ENCODE measurements at regions not wholly inside any gene's neighbourhood (a gene's known extent, or its start where the extent isn't known, plus 50 kb on each side); places are given as distances from the start of the nearest gene placed in this dataset.

- no peaks in the 10 kb centered on the region for H3K36me3 ChIP-seq (ENCODE audit: insufficient read depth, low read length)
- no peaks in the 10 kb centered on the region for H3K27me3 ChIP-seq (ENCODE audit: insufficient read depth, low read length)
- no peaks in the 10 kb centered on the region for H3K9me3 ChIP-seq (ENCODE audit: insufficient read depth, low read depth, low read length)
- WGBS: 95% methylated on average over 3 of the region's 3 CpGs
- no peak overlapping the region for H3K27ac ChIP-seq (ENCODE audit: low read depth, low read length)
- no peak overlapping the region for H3K4me3 ChIP-seq (ENCODE audit: low read length)
- no peak overlapping the region for H3K9ac ChIP-seq (ENCODE audit: low read depth, low read length)
- H3K4me1 ChIP-seq (ENCODE audit: insufficient read depth, low read length): no peaks in the 10 kb centered on the region
Measured at GRCh38 chr1:190738317-190738716, 260.7 kb upstream of the BRINP3 start.

GRCh38 chr1:190739926-190740325 lies 262.3 kb upstream of the BRINP3 start:
- Histone ChIP-seq H3K27ac (ENCODE audit: low read depth, low read length) (no peak overlapping the region), H3K36me3 (ENCODE audit: insufficient read depth, low read length) (no peaks in the 10 kb centered on the region), H3K4me3 (ENCODE audit: low read length) (no peak overlapping the region), H3K27me3 (ENCODE audit: insufficient read depth, low read length) (no peaks in the 10 kb centered on the region), H3K4me1 (ENCODE audit: insufficient read depth, low read length) (no peaks in the 10 kb centered on the region), H3K9ac (ENCODE audit: low read depth, low read length) (no peak overlapping the region), H3K9me3 (ENCODE audit: insufficient read depth, low read depth, low read length) (no peaks in the 10 kb centered on the region)
- 84% methylated on average over 1 of the region's 2 CpGs for WGBS

GRCh38 chr1:190747704-190748103 lies 270.0 kb upstream of the BRINP3 start:
- Histone ChIP-seq H3K27ac (ENCODE audit: low read depth, low read length) (no peak overlapping the region), H3K9ac (ENCODE audit: low read depth, low read length) (no peak overlapping the region), H3K27me3 (ENCODE audit: insufficient read depth, low read length) (no peaks in the 10 kb centered on the region), H3K4me1 (ENCODE audit: insufficient read depth, low read length) (no peaks in the 10 kb centered on the region), H3K4me3 (ENCODE audit: low read length) (no peak overlapping the region), H3K36me3 (ENCODE audit: insufficient read depth, low read length) (no peaks in the 10 kb centered on the region), H3K9me3 (ENCODE audit: insufficient read depth, low read depth, low read length) (no peaks in the 10 kb centered on the region)

GRCh38 chr1:190752131-190752530 lies 274.5 kb upstream of the BRINP3 start:
- Histone ChIP-seq H3K9ac (ENCODE audit: low read depth, low read length) (no peak overlapping the region), H3K4me1 (ENCODE audit: insufficient read depth, low read length) (no peaks in the 10 kb centered on the region), H3K27me3 (ENCODE audit: insufficient read depth, low read length) (no peaks in the 10 kb centered on the region), H3K9me3 (ENCODE audit: insufficient read depth, low read depth, low read length) (no peaks in the 10 kb centered on the region), H3K36me3 (ENCODE audit: insufficient read depth, low read length) (no peaks in the 10 kb centered on the region), H3K4me3 (ENCODE audit: low read length) (no peak overlapping the region), H3K27ac (ENCODE audit: low read depth, low read length) (no peak overlapping the region)
- WGBS: 92% methylated on average over 1 of the region's 2 CpGs

- Histone ChIP-seq H3K27me3 (ENCODE audit: insufficient read depth, low read length) (no peaks in the 10 kb centered on the region), H3K4me3 (ENCODE audit: low read length) (no peak overlapping the region), H3K9me3 (ENCODE audit: insufficient read depth, low read depth, low read length) (no peaks in the 10 kb centered on the region), H3K9ac (ENCODE audit: low read depth, low read length) (no peak overlapping the region), H3K4me1 (ENCODE audit: insufficient read depth, low read length) (no peaks in the 10 kb centered on the region), H3K27ac (ENCODE audit: low read depth, low read length) (no peak overlapping the region), H3K36me3 (ENCODE audit: insufficient read depth, low read length) (no peaks in the 10 kb centered on the region)
- no CpG with 5 or more reads among the region's 1 CpG for WGBS
Measured at GRCh38 chr1:190754666-190755065, 277.0 kb upstream of the BRINP3 start.

GRCh38 chr1:190759807-190760206 lies 282.1 kb upstream of the BRINP3 start:
- H3K36me3 ChIP-seq (ENCODE audit: insufficient read depth, low read length): no peaks in the 10 kb centered on the region
- no peaks in the 10 kb centered on the region for H3K9me3 ChIP-seq (ENCODE audit: insufficient read depth, low read depth, low read length)
- H3K27ac ChIP-seq (ENCODE audit: low read depth, low read length): no peak overlapping the region
- no peak overlapping the region for H3K9ac ChIP-seq (ENCODE audit: low read depth, low read length)
- H3K4me3 ChIP-seq (ENCODE audit: low read length): no peak overlapping the region
- no peaks in the 10 kb centered on the region for H3K27me3 ChIP-seq (ENCODE audit: insufficient read depth, low read length)
- H3K4me1 ChIP-seq (ENCODE audit: insufficient read depth, low read length): no peaks in the 10 kb centered on the region

- Histone ChIP-seq H3K36me3 (ENCODE audit: insufficient read depth, low read length) (no peaks in the 10 kb centered on the region), H3K9me3 (ENCODE audit: insufficient read depth, low read depth, low read length) (no peaks in the 10 kb centered on the region), H3K27me3 (ENCODE audit: insufficient read depth, low read length) (no peaks in the 10 kb centered on the region), H3K4me1 (ENCODE audit: insufficient read depth, low read length) (no peaks in the 10 kb centered on the region), H3K9ac (ENCODE audit: low read depth, low read length) (no peak overlapping the region), H3K27ac (ENCODE audit: low read depth, low read length) (no peak overlapping the region), H3K4me3 (ENCODE audit: low read length) (no peak overlapping the region)
- 95% methylated on average over 3 of the region's 3 CpGs for WGBS
Measured at GRCh38 chr1:190762325-190762724, 284.7 kb upstream of the BRINP3 start.

GRCh38 chr1:190792873-190793272 lies 315.2 kb upstream of the BRINP3 start:
- H3K4me3 ChIP-seq (ENCODE audit: low read length): no peak overlapping the region
- no peaks in the 10 kb centered on the region for H3K27me3 ChIP-seq (ENCODE audit: insufficient read depth, low read length)
- H3K9ac ChIP-seq (ENCODE audit: low read depth, low read length): no peak overlapping the region
- no peaks in the 10 kb centered on the region for H3K9me3 ChIP-seq (ENCODE audit: insufficient read depth, low read depth, low read length)
- 95% methylated on average over 10 of the region's 10 CpGs for whole genome bisulfite sequencing
- no peaks in the 10 kb centered on the region for H3K36me3 ChIP-seq (ENCODE audit: insufficient read depth, low read length)
- H3K4me1 ChIP-seq (ENCODE audit: insufficient read depth, low read length): no peaks in the 10 kb centered on the region
- no peak overlapping the region for H3K27ac ChIP-seq (ENCODE audit: low read depth, low read length)

GRCh38 chr1:190807629-190808028 lies 330.0 kb upstream of the BRINP3 start:
- Histone ChIP-seq H3K36me3 (ENCODE audit: insufficient read depth, low read length) (no peaks in the 10 kb centered on the region), H3K27ac (ENCODE audit: low read depth, low read length) (no peak overlapping the region)

GRCh38 chr1:190808035-190808434 lies 330.4 kb upstream of the BRINP3 start:
- H3K27ac ChIP-seq (ENCODE audit: low read depth, low read length): no peak overlapping the region
- no peaks in the 10 kb centered on the region for H3K9me3 ChIP-seq (ENCODE audit: insufficient read depth, low read depth, low read length)
- H3K36me3 ChIP-seq (ENCODE audit: insufficient read depth, low read length): no peaks in the 10 kb centered on the region
- no peaks in the 10 kb centered on the region for H3K27me3 ChIP-seq (ENCODE audit: insufficient read depth, low read length)
- no peaks in the 10 kb centered on the region for H3K4me1 ChIP-seq (ENCODE audit: insufficient read depth, low read length)
- 82% methylated on average over 3 of the region's 3 CpGs for WGBS
- no peak overlapping the region for H3K9ac ChIP-seq (ENCODE audit: low read depth, low read length)
- H3K4me3 ChIP-seq (ENCODE audit: low read length): no peak overlapping the region

More at GRCh38 chr1:190807629-190808028, 330.0 kb upstream of the BRINP3 start:
- H3K27me3 ChIP-seq (ENCODE audit: insufficient read depth, low read length): no peaks in the 10 kb centered on the region
- H3K9me3 ChIP-seq (ENCODE audit: insufficient read depth, low read depth, low read length): no peaks in the 10 kb centered on the region
- H3K4me1 ChIP-seq (ENCODE audit: insufficient read depth, low read length): no peaks in the 10 kb centered on the region
- no CpG with 5 or more reads among the region's 1 CpG for WGBS
- H3K4me3 ChIP-seq (ENCODE audit: low read length): no peak overlapping the region
- H3K9ac ChIP-seq (ENCODE audit: low read depth, low read length): no peak overlapping the region

GRCh38 chr1:190809312-190809711 lies 331.6 kb upstream of the BRINP3 start:
- Histone ChIP-seq H3K4me1 (ENCODE audit: insufficient read depth, low read length) (no peaks in the 10 kb centered on the region), H3K4me3 (ENCODE audit: low read length) (no peak overlapping the region), H3K9ac (ENCODE audit: low read depth, low read length) (no peak overlapping the region), H3K36me3 (ENCODE audit: insufficient read depth, low read length) (no peaks in the 10 kb centered on the region), H3K27ac (ENCODE audit: low read depth, low read length) (no peak overlapping the region), H3K9me3 (ENCODE audit: insufficient read depth, low read depth, low read length) (no peaks in the 10 kb centered on the region), H3K27me3 (ENCODE audit: insufficient read depth, low read length) (no peaks in the 10 kb centered on the region)
- 93% methylated on average over 3 of the region's 3 CpGs for WGBS

- no peak overlapping the region for H3K27ac ChIP-seq (ENCODE audit: low read depth, low read length)
- 93% methylated on average over 2 of the region's 2 CpGs for WGBS
- H3K36me3 ChIP-seq (ENCODE audit: insufficient read depth, low read length): no peaks in the 10 kb centered on the region
- H3K9ac ChIP-seq (ENCODE audit: low read depth, low read length): no peak overlapping the region
- H3K27me3 ChIP-seq (ENCODE audit: insufficient read depth, low read length): no peaks in the 10 kb centered on the region
- no peaks in the 10 kb centered on the region for H3K9me3 ChIP-seq (ENCODE audit: insufficient read depth, low read depth, low read length)
- no peaks in the 10 kb centered on the region for H3K4me1 ChIP-seq (ENCODE audit: insufficient read depth, low read length)
- H3K4me3 ChIP-seq (ENCODE audit: low read length): no peak overlapping the region
Measured at GRCh38 chr1:190812996-190813395, 335.3 kb upstream of the BRINP3 start.

Measured in HUES64 (cell line).